H1 (cell line): ENCODE measurements at regions not wholly inside any gene's neighbourhood (a gene's known extent, or its start where the extent isn't known, plus 50 kb on each side); places are given as distances from the start of the nearest gene placed in this dataset.

Experiments used
- CTCF ChIA-PET: fragments of 300-600 bp; sonication (Branson Sonifier 250); formaldehyde crosslinking; loops from one replicate; lab custom pipeline; 2021; ENCODE audit not compliant: partially characterized antibody; lab: Charles Lee
- POLR2A ChIA-PET: fragments of 300-600 bp; sonication (Branson Sonifier 250); formaldehyde crosslinking; loops from one replicate; lab custom pipeline; 2021; ENCODE audit warnings: inconsistent platforms; ENCODE audit not compliant: partially characterized antibody; lab: Charles Lee
- DNase-seq, 2 experiments: peaks; one replicate each; pipeline versions ENCODE4 v3.0.0 to v3.0.0-alpha.2; 2010 to 2022; ENCODE audit warnings: low spot score in 2 of 2, low read depth in 1 of 2, mixed read lengths in 1 of 2
- FAIRE-seq: peaks from 2 replicates; lab custom pipeline; 2011; peaks lifted over from hg19 to GRCh38; lab: Jason Lieb, UNC
- H2AFZ ChIP-seq: 2 replicates; pipeline ENCODE4 v1.8.1; 2012; ENCODE audit warnings: low read length, inconsistent platforms
- H2AK5ac ChIP-seq: 2 replicates; pipeline ENCODE4 v1.6.1; 2013; ENCODE audit warnings: low read depth, low read length
- H2BK120ac ChIP-seq: replicated peaks from 2 replicates; pipeline ENCODE3; 2013; ENCODE audit warnings: low read depth, low read length, inconsistent platforms
- H2BK12ac ChIP-seq: 2 replicates; pipeline ENCODE4 v1.6.1; 2013; ENCODE audit warnings: low read depth, low read length
- H2BK15ac ChIP-seq: 2 replicates; pipeline ENCODE4 v1.6.1; 2013; ENCODE audit warnings: low read length
- H2BK20ac ChIP-seq: 2 replicates; pipeline ENCODE4 v1.6.1; 2013; ENCODE audit warnings: low read length
- H2BK5ac ChIP-seq: 2 replicates; pipeline ENCODE4 v1.6.1; 2013; ENCODE audit warnings: low read depth, low read length
- H3K14ac ChIP-seq: 2 replicates; pipeline ENCODE4 v1.6.1; 2013; ENCODE audit warnings: inconsistent platforms; ENCODE audit not compliant: insufficient read length
- H3K18ac ChIP-seq: 2 replicates; pipeline ENCODE4 v1.6.1; 2013; ENCODE audit warnings: low read length; ENCODE audit errors: extremely low read depth
- H3K23ac ChIP-seq: 2 replicates; pipeline ENCODE4 v1.6.1; 2013; ENCODE audit warnings: inconsistent platforms; ENCODE audit not compliant: insufficient read length
- H3K23me2 ChIP-seq: 2 replicates; pipeline ENCODE4 v1.6.1; 2013; ENCODE audit warnings: low read depth, low read length
- H3K27ac ChIP-seq: 2 replicates; pipeline ENCODE4 v1.6.1; 2011; ENCODE audit warnings: low read depth, low read length, inconsistent platforms
- H3K27me3 ChIP-seq, 4 experiments: replicated peaks in 1 of 4; 1 replicate in 1 of 4; 2 replicates in 3 of 4; pipeline versions ENCODE4 v1.6.1 to v1.8.1; 2011 to 2013; ENCODE audit warnings: low read length in 3 of 4, mild to moderate bottlenecking in 3 of 4, inconsistent platforms in 2 of 4, mixed read lengths in 2 of 4, moderate library complexity in 1 of 4; ENCODE audit not compliant: control insufficient read depth in 3 of 4, insufficient read depth in 3 of 4; ENCODE audit errors: extremely low read depth in 1 of 4
- H3K36me3 ChIP-seq, 4 experiments: 2 replicates each; pipeline versions ENCODE4 v1.6.1 to v1.8.1; 2011 to 2013; ENCODE audit warnings: mild to moderate bottlenecking in 4 of 4, low read length in 3 of 4, moderate library complexity in 2 of 4, control low read depth in 1 of 4, inconsistent platforms in 1 of 4; ENCODE audit not compliant: insufficient read depth in 4 of 4, control insufficient read depth in 2 of 4
- H3K4ac ChIP-seq: replicated peaks from 2 replicates; pipeline ENCODE3; 2013; ENCODE audit warnings: low read length, low read depth, mixed read lengths, inconsistent platforms; ENCODE audit not compliant: insufficient read length
- H3K4me1 ChIP-seq, 4 experiments: replicated peaks in 1 of 4; 1 replicate in 1 of 4; 2 replicates in 3 of 4; pipeline versions ENCODE4 v1.6.1 to v1.8.1; 2011 to 2013; ENCODE audit warnings: low read length in 3 of 4, inconsistent platforms in 2 of 4, mixed read lengths in 1 of 4; ENCODE audit not compliant: insufficient read depth in 4 of 4, control insufficient read depth in 3 of 4
- H3K4me2 ChIP-seq, 2 experiments: 2 replicates each; pipeline versions ENCODE4 v1.6.1 to v1.8.1; 2011 to 2013; ENCODE audit warnings: low read depth in 2 of 2, low read length in 2 of 2, control low read depth in 1 of 2, inconsistent platforms in 1 of 2, mild to moderate bottlenecking in 1 of 2; ENCODE audit not compliant: insufficient read depth in 1 of 2
- H3K4me3 ChIP-seq, 4 experiments: fragments of 200-600, 300-600 bp in 1 of 4; sonication (generic), shearing (Covaris generic), sonication (Bioruptor Twin) in 1 of 4; 2 replicates each; pipeline versions ENCODE4 v1.5.1 to v1.8.1; 2011 to 2016; ENCODE audit warnings: low read length in 4 of 4, low read depth in 3 of 4, control low read depth in 2 of 4, inconsistent platforms in 2 of 4, mild to moderate bottlenecking in 2 of 4, mixed read lengths in 1 of 4, moderate library complexity in 1 of 4; ENCODE audit not compliant: insufficient read depth in 2 of 4; ENCODE audit errors: extremely low read depth in 1 of 4
- H3K56ac ChIP-seq: replicated peaks from 2 replicates; pipeline ENCODE3; 2013; ENCODE audit warnings: low read depth, mild to moderate bottlenecking, mixed read lengths, low read length, inconsistent platforms; ENCODE audit not compliant: insufficient read length
- H3K79me1 ChIP-seq: 2 replicates; pipeline ENCODE4 v1.6.1; 2013; ENCODE audit warnings: low read depth, low read length, control low read depth
- H3K79me2 ChIP-seq, 2 experiments: 2 replicates each; pipeline versions ENCODE4 v1.6.1 to v1.8.1; 2012 to 2013; ENCODE audit warnings: low read length in 2 of 2, mild to moderate bottlenecking in 2 of 2, inconsistent platforms in 1 of 2; ENCODE audit not compliant: insufficient read depth in 2 of 2, control insufficient read depth in 1 of 2
- H3K9ac ChIP-seq, 4 experiments: replicated peaks in 1 of 4; 1 replicate in 1 of 4; 2 replicates in 3 of 4; pipeline versions ENCODE4 v1.6.1 to v1.8.1; 2011 to 2013; ENCODE audit warnings: low read depth in 3 of 4, low read length in 3 of 4, control low read depth in 2 of 4, mild to moderate bottlenecking in 2 of 4, moderate library complexity in 2 of 4, inconsistent platforms in 1 of 4; ENCODE audit errors: extremely low read depth in 1 of 4
- H3K9me3 ChIP-seq, 2 experiments: 2 replicates each; pipeline versions ENCODE4 v1.6.1 to v1.8.1; 2012 to 2013; ENCODE audit warnings: mild to moderate bottlenecking in 2 of 2, moderate library complexity in 2 of 2, control low read depth in 1 of 2, inconsistent platforms in 1 of 2, low read depth in 1 of 2, low read length in 1 of 2, mixed read lengths in 1 of 2; ENCODE audit not compliant: insufficient read depth in 2 of 2
- H4K20me1 ChIP-seq, 2 experiments: replicated peaks in 1 of 2; 2 replicates each; pipeline versions ENCODE3 to v1.8.1; 2011 to 2013; ENCODE audit warnings: inconsistent platforms in 2 of 2, low read length in 2 of 2, mild to moderate bottlenecking in 1 of 2; ENCODE audit not compliant: insufficient read depth in 2 of 2, control insufficient read depth in 1 of 2
- H4K5ac ChIP-seq: 2 replicates; pipeline ENCODE4 v1.6.1; 2013; ENCODE audit warnings: low read length, low read depth, mixed read lengths, inconsistent platforms; ENCODE audit not compliant: insufficient read length
- H4K8ac ChIP-seq: 2 replicates; pipeline ENCODE4 v1.8.0; 2013; ENCODE audit warnings: mild to moderate bottlenecking, moderate library complexity, low read length, inconsistent platforms; ENCODE audit not compliant: insufficient read depth; ENCODE audit errors: extremely low read depth
- H4K91ac ChIP-seq: replicated peaks from 2 replicates; pipeline ENCODE3; 2013; ENCODE audit warnings: low read length, mixed read lengths, inconsistent platforms; ENCODE audit not compliant: insufficient read length
- BCL11A ChIP-seq, 2 experiments: IDR thresholded peaks; one replicate each; pipeline ENCODE4 v1.6.1; 2011; ENCODE audit warnings: low read depth in 2 of 2, low read length in 2 of 2, mild to moderate bottlenecking in 2 of 2
- CREB1 ChIP-seq: IDR thresholded peaks from 2 replicates; pipeline ENCODE4 v1.6.1; 2012; ENCODE audit warnings: inconsistent platforms
- NANOG ChIP-seq: IDR thresholded peaks from 2 replicates; pipeline ENCODE4 v1.6.1; 2011; ENCODE audit warnings: low read length, low read depth, mild to moderate bottlenecking, inconsistent platforms; ENCODE audit not compliant: insufficient read depth, poor library complexity, severe bottlenecking
- RNF2 ChIP-seq: fragments of 200-900, 300-1000 bp; sonication (generic); IDR thresholded peaks from 2 replicates; pipeline ENCODE4 v1.7.1; 2016; ENCODE audit warnings: borderline replicate concordance, low read depth, mild to moderate bottlenecking, antibody characterized with exemption, low read length; ENCODE audit not compliant: poor library complexity, severe bottlenecking; ENCODE audit errors: missing control alignments
- RXRA ChIP-seq: IDR thresholded peaks from 2 replicates; pipeline ENCODE4 v1.6.1; 2011; ENCODE audit warnings: low read depth, mild to moderate bottlenecking, low read length, moderate library complexity; ENCODE audit not compliant: insufficient read depth
- WGBS, 2 experiments: shearing (Covaris generic) in 1 of 2; methylation state at CpG; one replicate each; pipeline versions ENCODE4 v1.1.6 to v1.1.7; 2013 to 2015; ENCODE audit warnings: low lambda C conversion rate in 2 of 2, mixed read lengths in 2 of 2, inconsistent platforms in 1 of 2, low coverage in 1 of 2, missing lambda C conversion rate in 1 of 2; ENCODE audit not compliant: insufficient replicate concordance in 2 of 2, insufficient coverage in 1 of 2, insufficient read length in 1 of 2; ENCODE audit errors: extremely low coverage in 1 of 2, missing lambda C conversion rate in 1 of 2; 5-methylcytosine and 5-hydroxymethylcytosine counted together
- TF ChIP-seq, protein P1 (sequence below): IDR thresholded peaks from 2 replicates; pipeline ENCODE4 v1.6.1; 2012; ENCODE audit warnings: low read length, inconsistent platforms

DNA sequence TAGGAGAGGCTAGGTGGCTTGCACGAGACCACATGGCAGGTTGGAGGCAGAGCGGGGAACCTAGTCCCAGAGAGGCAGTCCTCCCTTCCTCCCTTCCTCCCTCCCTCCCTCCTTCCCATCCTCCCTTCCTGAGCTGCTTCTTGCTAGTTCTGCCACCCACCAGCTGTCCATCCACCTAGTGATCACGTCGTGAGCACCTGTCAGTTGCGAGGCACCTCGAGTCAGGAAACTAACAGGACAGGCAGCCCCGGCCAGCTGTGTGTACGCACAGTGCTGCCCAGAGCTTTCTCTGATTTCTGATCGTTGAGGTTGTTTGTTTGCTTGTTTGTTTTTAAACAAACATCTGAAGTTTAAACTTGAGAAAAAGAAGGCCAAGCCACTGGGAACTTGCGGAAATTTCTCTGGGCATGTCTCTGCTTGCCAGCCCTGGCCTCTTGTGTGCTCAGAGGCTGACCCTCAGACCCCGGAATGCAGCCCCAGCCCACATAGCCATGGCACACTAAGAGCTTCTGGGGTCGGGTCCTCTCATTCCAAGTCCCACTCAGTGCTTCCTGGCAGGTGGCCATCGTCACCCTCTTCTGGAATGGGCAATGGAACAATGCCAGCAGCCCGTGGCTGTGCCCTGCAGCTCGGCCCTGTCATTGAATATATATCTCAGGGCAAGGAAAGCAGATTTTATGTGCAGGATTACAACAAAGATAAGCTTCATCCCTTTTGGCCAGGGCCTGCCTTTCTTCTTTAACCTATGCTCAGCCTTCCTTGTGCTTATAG, 174.0 kb downstream of the KATNIP start:
- Histone ChIP-seq H3K36me3 (no peaks in the 10 kb centered on the region; a peak in 3 of 8 replicates), H2BK12ac (0 out of 2 replicates have a peak overlapping the region, but pooled peaks have one; percentile 50), H3K79me1 (no peaks in the 10 kb centered on the region; the same call in 1 of the 2 replicates), H3K27ac (no peak overlapping the region), H3K23me2 (no peaks in the 10 kb centered on the region; the same call in 1 of the 2 replicates), H4K20me1 (peaks cover 0 to 3% of the 10 kb centered on the region in 2 experiments), H4K5ac (no peak overlapping the region), H2BK5ac (0 out of 2 replicates have a peak overlapping the region, but pooled peaks have one; percentile 39), H4K91ac (no peak overlapping the region), H4K8ac (no peak overlapping the region), H3K9me3 (no peaks in the 10 kb centered on the region), H3K27me3 (no peaks in the 10 kb centered on the region), H2AFZ (no peak overlapping the region), H3K4me3 (no peak overlapping the region), H3K14ac (no peak overlapping the region), H3K79me2 (no peaks in the 10 kb centered on the region), H3K4ac (no peak overlapping the region), H2BK15ac (no peak overlapping the region), H2BK20ac (no peak overlapping the region), H3K18ac (no peak overlapping the region; the same call in 1 of the 2 replicates), H3K56ac (peak overlapping the region; percentile 54), H3K9ac (no peak overlapping the region), H3K4me1 (peaks cover 0 to 7% (median 3%) of the 10 kb centered on the region in 4 experiments; a peak in 5 of 7 replicates), H2BK120ac (no peak overlapping the region), H2AK5ac (no peak overlapping the region), H3K23ac (no peak overlapping the region), H3K4me2 (no peak overlapping the region)
- no peak for FAIRE-seq
- CTCF ChIA-PET: interaction anchor here (0.7 to 2.1 kb wide), 4 partner anchors 10 to 144 kb away, joined by 3 to 7 read pairs (median 4); no protein-coding TSS in a partner anchor
- POLR2A ChIA-PET: no interaction called here
- 91% methylated on average over 15 of the region's 15 CpGs; no CpG with 5 or more reads in 1 of the 2 experiments for WGBS, 2 experiments
- no peak for DNase-seq
- TF ChIP-seq, protein P1, sequence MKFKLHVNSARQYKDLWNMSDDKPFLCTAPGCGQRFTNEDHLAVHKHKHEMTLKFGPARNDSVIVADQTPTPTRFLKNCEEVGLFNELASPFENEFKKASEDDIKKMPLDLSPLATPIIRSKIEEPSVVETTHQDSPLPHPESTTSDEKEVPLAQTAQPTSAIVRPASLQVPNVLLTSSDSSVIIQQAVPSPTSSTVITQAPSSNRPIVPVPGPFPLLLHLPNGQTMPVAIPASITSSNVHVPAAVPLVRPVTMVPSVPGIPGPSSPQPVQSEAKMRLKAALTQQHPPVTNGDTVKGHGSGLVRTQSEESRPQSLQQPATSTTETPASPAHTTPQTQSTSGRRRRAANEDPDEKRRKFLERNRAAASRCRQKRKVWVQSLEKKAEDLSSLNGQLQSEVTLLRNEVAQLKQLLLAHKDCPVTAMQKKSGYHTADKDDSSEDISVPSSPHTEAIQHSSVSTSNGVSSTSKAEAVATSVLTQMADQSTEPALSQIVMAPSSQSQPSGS: no peak
- TF ChIP-seq NANOG (no peak), BCL11A (IDR thresholded peaks at IDR 0.05; ENCODE audit: low read depth in 2 of 2, low read length in 2 of 2) (no peak), RXRA (no peak), CREB1 (no peak), RNF2 (no peak)
